ENCODE measurements at regions not wholly inside any gene's neighbourhood (a gene's known extent, or its start where the extent isn't known, plus 50 kb on each side); places are given as distances from the start of the nearest gene placed in this dataset.
"Not testable (repeated sequence)": the region's sequence is repeated elsewhere in the genome, so short reads cannot be mapped to it uniquely, and the experiment has no call there.

GRCh38 chr13:75993241-75993640 is 357.1 kb downstream of the LMO7 start:
- no peak for ATAC-seq

GRCh38 chr13:75986818-75987217 is 350.7 kb downstream of the LMO7 start:
- no peak for ATAC-seq

- ATAC-seq: no peak
Measured at GRCh38 chr13:75985132-75985531, 349.0 kb downstream of the LMO7 start.

- ATAC-seq: no peak
Measured at GRCh38 chr13:75978818-75979217, 342.7 kb downstream of the LMO7 start.

GRCh38 chr13:75968103-75968838 is 332.1 kb downstream of the LMO7 start:
- no peak for ATAC-seq

- no peak for ATAC-seq
Measured at GRCh38 chr13:75963302-75963701, 327.2 kb downstream of the LMO7 start.

GRCh38 chr13:75961911-75962310 is 325.8 kb downstream of the LMO7 start:
- ATAC-seq: no peak

- no peak for ATAC-seq
Measured at GRCh38 chr13:75960538-75960994, 324.4 kb downstream of the LMO7 start.

GRCh38 chr13:75959861-75960481 is 323.8 kb downstream of the LMO7 start:
- no peak for ATAC-seq

- ATAC-seq: not testable (repeated sequence)
Measured at GRCh38 chr13:75953589-75953988, 317.5 kb downstream of the LMO7 start.

GRCh38 chr13:75947448-75947847 is 311.3 kb downstream of the LMO7 start:
- ATAC-seq: no peak

- ATAC-seq: no peak
Measured at GRCh38 chr13:75946536-75947284, 310.6 kb downstream of the LMO7 start.

- no peak for ATAC-seq
Measured at GRCh38 chr13:75945841-75946482, 309.8 kb downstream of the LMO7 start.

GRCh38 chr13:75938811-75939560 is 302.9 kb downstream of the LMO7 start:
- no peak for ATAC-seq

GRCh38 chr13:75936791-75937190 is 300.7 kb downstream of the LMO7 start:
- ATAC-seq: no peak

GRCh38 chr13:75935805-75936204 is 299.7 kb downstream of the LMO7 start:
- ATAC-seq: no peak

GRCh38 chr13:75934889-75935288 is 298.8 kb downstream of the LMO7 start:
- ATAC-seq: no peak

- no peak for ATAC-seq
Measured at GRCh38 chr13:75932636-75933035, 296.5 kb downstream of the LMO7 start.

GRCh38 chr13:75931116-75931515 is 295.0 kb downstream of the LMO7 start:
- ATAC-seq: no peak

- ATAC-seq: no peak
Measured at GRCh38 chr13:75929076-75929475, 292.9 kb downstream of the LMO7 start.

GRCh38 chr13:75927183-75927669 is 291.1 kb downstream of the LMO7 start:
- no peak for ATAC-seq

- ATAC-seq: no peak
Measured at GRCh38 chr13:75920536-75920935, 284.4 kb downstream of the LMO7 start.
